ENCODE measurements at regions not wholly inside any gene's neighbourhood (a gene's known extent, or its start where the extent isn't known, plus 50 kb on each side); places are given as distances from the start of the nearest gene placed in this dataset.

DNA sequence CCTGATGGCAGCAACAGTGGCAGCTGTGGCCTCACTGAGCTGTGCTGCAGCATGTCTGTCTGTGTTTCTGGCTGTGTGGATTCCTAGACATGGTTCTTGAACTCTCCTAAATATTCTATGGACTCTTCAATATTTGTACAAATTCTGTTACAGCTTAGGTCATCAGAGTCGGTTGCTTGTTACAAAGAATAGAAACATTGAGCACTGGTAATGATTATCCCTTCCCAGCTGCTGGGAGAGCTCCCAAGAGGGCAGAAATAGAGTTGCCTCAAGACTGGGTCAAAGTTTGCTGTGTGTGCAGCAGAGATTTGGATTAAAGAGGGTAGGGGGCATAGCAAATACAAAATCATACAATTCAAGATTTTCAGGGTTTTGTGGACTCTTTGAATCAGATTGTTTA is 337.1 kb upstream of the AKR1E2 start:
- Histone ChIP-seq H3K9me1 (ENCODE audit: control insufficient read depth, extremely low read depth, insufficient read depth, low read length) (no peaks in the 10 kb centered on the region), H3K4me1 (ENCODE audit: control insufficient read depth, extremely low read depth, insufficient read depth, low read length) (no peaks in the 10 kb centered on the region), H3K27ac (ENCODE audit: control insufficient read depth, insufficient read depth, low read length) (no peak overlapping the region), H3K4me2 (ENCODE audit: control insufficient read depth, extremely low read depth, insufficient read depth, low read depth, low read length) (no peak overlapping the region), H2AFZ (ENCODE audit: control insufficient read depth, low read length) (no peak overlapping the region), H3K36me3 (ENCODE audit: control insufficient read depth in 2 of 2, extremely low read depth in 1 of 2, insufficient read depth in 2 of 2, low read length in 2 of 2) (no peaks in the 10 kb centered on the region), H3K4me3 (ENCODE audit: control insufficient read depth in 2 of 3, extremely low read depth in 1 of 3, insufficient read depth in 2 of 3, low read depth in 1 of 3, low read length in 3 of 3) (no peak overlapping the region), H3K9me3 (ENCODE audit: control insufficient read depth, low read depth, low read length) (no peaks in the 10 kb centered on the region), H4K20me1 (ENCODE audit: control insufficient read depth, extremely low read depth, insufficient read depth, low read length) (no peaks in the 10 kb centered on the region), H3K27me3 (ENCODE audit: control insufficient read depth, extremely low read depth, insufficient read depth, low read length) (no peaks in the 10 kb centered on the region), H3K79me2 (ENCODE audit: control insufficient read depth, insufficient read depth, low read length) (no peaks in the 10 kb centered on the region), H3K9ac (ENCODE audit: control insufficient read depth, extremely low read depth, insufficient read depth, low read length) (no peak overlapping the region)
- dilution Hi-C loops (cut with MboI; ENCODE audit: extremely low pct_ligation_motif_present, low sequenced_read_pairs): no loop called here
- FAIRE-seq (no peak), DNase-seq (ENCODE audit: low read depth, low spot score) (no peak)
- TF ChIP-seq EZH2 (IDR thresholded peaks at IDR 0.05; ENCODE audit: low read length): no peak
- TF ChIP-seq, protein P1, sequence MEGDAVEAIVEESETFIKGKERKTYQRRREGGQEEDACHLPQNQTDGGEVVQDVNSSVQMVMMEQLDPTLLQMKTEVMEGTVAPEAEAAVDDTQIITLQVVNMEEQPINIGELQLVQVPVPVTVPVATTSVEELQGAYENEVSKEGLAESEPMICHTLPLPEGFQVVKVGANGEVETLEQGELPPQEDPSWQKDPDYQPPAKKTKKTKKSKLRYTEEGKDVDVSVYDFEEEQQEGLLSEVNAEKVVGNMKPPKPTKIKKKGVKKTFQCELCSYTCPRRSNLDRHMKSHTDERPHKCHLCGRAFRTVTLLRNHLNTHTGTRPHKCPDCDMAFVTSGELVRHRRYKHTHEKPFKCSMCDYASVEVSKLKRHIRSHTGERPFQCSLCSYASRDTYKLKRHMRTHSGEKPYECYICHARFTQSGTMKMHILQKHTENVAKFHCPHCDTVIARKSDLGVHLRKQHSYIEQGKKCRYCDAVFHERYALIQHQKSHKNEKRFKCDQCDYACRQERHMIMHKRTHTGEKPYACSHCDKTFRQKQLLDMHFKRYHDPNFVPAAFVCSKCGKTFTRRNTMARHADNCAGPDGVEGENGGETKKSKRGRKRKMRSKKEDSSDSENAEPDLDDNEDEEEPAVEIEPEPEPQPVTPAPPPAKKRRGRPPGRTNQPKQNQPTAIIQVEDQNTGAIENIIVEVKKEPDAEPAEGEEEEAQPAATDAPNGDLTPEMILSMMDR (optimal IDR thresholded peaks at IDR 0.05 in 1 of 3, IDR thresholded peaks at IDR 0.05 in 1 of 3, conservative IDR thresholded peaks at IDR 0.05 in 1 of 3; ENCODE audit: extremely low read depth in 1 of 3, insufficient read depth in 2 of 3, low read length in 3 of 3): no peak

DNA sequence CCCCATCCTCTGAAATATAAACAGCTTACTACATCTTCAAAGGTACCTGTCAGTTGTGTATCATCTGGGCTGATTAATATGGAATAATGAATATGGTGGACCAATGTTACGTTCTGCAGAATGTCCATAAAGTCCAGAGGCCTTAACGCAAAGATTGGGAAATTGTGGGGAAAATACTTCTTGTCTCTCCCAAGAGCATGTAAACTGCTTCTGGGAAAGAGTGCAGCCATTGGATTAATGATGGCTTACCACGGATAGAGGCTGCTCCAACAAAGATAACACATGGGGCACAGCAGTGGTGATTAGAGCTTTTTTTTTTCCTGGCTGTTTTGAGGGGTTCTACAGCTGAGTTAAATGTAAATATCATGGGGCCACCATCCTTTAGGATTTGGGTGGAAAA is 340.4 kb upstream of the AKR1E2 start:
- Histone ChIP-seq H3K4me3 (ENCODE audit: control insufficient read depth in 2 of 3, extremely low read depth in 1 of 3, insufficient read depth in 2 of 3, low read depth in 1 of 3, low read length in 3 of 3) (no peak overlapping the region), H3K79me2 (ENCODE audit: control insufficient read depth, insufficient read depth, low read length) (no peaks in the 10 kb centered on the region), H2AFZ (ENCODE audit: control insufficient read depth, low read length) (no peak overlapping the region), H4K20me1 (ENCODE audit: control insufficient read depth, extremely low read depth, insufficient read depth, low read length) (no peaks in the 10 kb centered on the region), H3K4me2 (ENCODE audit: control insufficient read depth, extremely low read depth, insufficient read depth, low read depth, low read length) (no peak overlapping the region), H3K27ac (ENCODE audit: control insufficient read depth, insufficient read depth, low read length) (no peak overlapping the region), H3K9me3 (ENCODE audit: control insufficient read depth, low read depth, low read length) (no peaks in the 10 kb centered on the region), H3K27me3 (ENCODE audit: control insufficient read depth, extremely low read depth, insufficient read depth, low read length) (no peaks in the 10 kb centered on the region), H3K36me3 (ENCODE audit: control insufficient read depth in 2 of 2, extremely low read depth in 1 of 2, insufficient read depth in 2 of 2, low read length in 2 of 2) (no peaks in the 10 kb centered on the region), H3K9me1 (ENCODE audit: control insufficient read depth, extremely low read depth, insufficient read depth, low read length) (no peaks in the 10 kb centered on the region), H3K9ac (ENCODE audit: control insufficient read depth, extremely low read depth, insufficient read depth, low read length) (no peak overlapping the region), H3K4me1 (ENCODE audit: control insufficient read depth, extremely low read depth, insufficient read depth, low read length) (no peaks in the 10 kb centered on the region)
- DNase-seq (ENCODE audit: low read depth, low spot score) (no peak), FAIRE-seq (no peak)
- dilution Hi-C loops (cut with MboI; ENCODE audit: extremely low pct_ligation_motif_present, low sequenced_read_pairs): no loop called here
- TF ChIP-seq, protein P1 (optimal IDR thresholded peaks at IDR 0.05 in 1 of 3, IDR thresholded peaks at IDR 0.05 in 1 of 3, conservative IDR thresholded peaks at IDR 0.05 in 1 of 3; ENCODE audit: extremely low read depth in 1 of 3, insufficient read depth in 2 of 3, low read length in 3 of 3): no peak
- TF ChIP-seq EZH2 (IDR thresholded peaks at IDR 0.05; ENCODE audit: low read length): no peak

Measured in keratinocyte (primary cell).